ENCODE measurements at regions not wholly inside any gene's neighbourhood (a gene's known extent, or its start where the extent isn't known, plus 50 kb on each side); places are given as distances from the start of the nearest gene placed in this dataset.

DNA sequence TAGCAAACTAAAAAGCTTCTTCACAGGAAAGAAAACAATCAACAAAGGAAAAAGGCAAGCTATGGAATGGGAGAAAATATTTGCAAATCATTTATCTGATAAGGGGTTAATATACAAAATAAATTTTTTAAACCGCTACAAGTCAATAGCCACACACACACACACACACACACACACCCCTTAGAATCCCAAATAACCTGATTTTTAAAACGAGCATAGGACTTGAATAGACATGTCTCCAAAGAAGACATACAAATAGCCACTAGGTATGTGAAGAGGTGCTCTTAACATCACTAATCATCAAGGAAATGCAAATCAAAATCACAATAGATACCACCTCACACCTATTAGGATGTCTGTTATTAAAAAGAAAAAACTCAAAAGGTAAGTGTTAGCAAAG lies 187.7 kb downstream of the TRIM27 start:
- TF ChIP-seq, protein P1, sequence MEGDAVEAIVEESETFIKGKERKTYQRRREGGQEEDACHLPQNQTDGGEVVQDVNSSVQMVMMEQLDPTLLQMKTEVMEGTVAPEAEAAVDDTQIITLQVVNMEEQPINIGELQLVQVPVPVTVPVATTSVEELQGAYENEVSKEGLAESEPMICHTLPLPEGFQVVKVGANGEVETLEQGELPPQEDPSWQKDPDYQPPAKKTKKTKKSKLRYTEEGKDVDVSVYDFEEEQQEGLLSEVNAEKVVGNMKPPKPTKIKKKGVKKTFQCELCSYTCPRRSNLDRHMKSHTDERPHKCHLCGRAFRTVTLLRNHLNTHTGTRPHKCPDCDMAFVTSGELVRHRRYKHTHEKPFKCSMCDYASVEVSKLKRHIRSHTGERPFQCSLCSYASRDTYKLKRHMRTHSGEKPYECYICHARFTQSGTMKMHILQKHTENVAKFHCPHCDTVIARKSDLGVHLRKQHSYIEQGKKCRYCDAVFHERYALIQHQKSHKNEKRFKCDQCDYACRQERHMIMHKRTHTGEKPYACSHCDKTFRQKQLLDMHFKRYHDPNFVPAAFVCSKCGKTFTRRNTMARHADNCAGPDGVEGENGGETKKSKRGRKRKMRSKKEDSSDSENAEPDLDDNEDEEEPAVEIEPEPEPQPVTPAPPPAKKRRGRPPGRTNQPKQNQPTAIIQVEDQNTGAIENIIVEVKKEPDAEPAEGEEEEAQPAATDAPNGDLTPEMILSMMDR (IDR thresholded peaks at IDR 0.05; ENCODE audit: low read length): no peak
- no peak for TF ChIP-seq EZH2phosphoT487 (IDR thresholded peaks at IDR 0.05; ENCODE audit: low read length)
